GM23338 (cell line): ENCODE measurements at regions not wholly inside any gene's neighbourhood (a gene's known extent, or its start where the extent isn't known, plus 50 kb on each side); places are given as distances from the start of the nearest gene placed in this dataset.

Experiments
- CREB1 ChIP-seq: fragments of 250-450 bp; sonication (Bioruptor Pico); IDR thresholded peaks from 2 replicates; pipeline ENCODE4 v1.5.0; 2020; ENCODE audit warnings: low read depth, mild to moderate bottlenecking, moderate library complexity
- EZH2 ChIP-seq: fragments of 200-600 bp; sonication (generic); IDR thresholded peaks from one replicate; pipeline ENCODE4 v1.8.0; 2017; ENCODE audit warnings: antibody characterized with exemption, mild to moderate bottlenecking, low read depth; ENCODE audit not compliant: unreplicated experiment
- EZH2phosphoT487 ChIP-seq: fragments of 200-600 bp; sonication (generic); IDR thresholded peaks from one replicate; pipeline ENCODE4 v1.8.1; 2018; ENCODE audit warnings: antibody characterized with exemption; ENCODE audit not compliant: unreplicated experiment
- JUNB ChIP-seq: IDR thresholded peaks from one replicate; pipeline ENCODE4 v1.6.1; 2016; ENCODE audit warnings: antibody characterized with exemption; ENCODE audit not compliant: unreplicated experiment
- NANOG ChIP-seq: IDR thresholded peaks from 2 replicates; pipeline ENCODE4 v1.6.1; 2016; ENCODE audit warnings: antibody characterized with exemption, borderline replicate concordance
- POLR2AphosphoS5 ChIP-seq: IDR thresholded peaks from 2 replicates; pipeline ENCODE4 v1.6.1; 2016; ENCODE audit warnings: antibody characterized with exemption, low read depth
- STAT1 ChIP-seq: IDR thresholded peaks from one replicate; pipeline ENCODE4 v1.6.1; 2016; ENCODE audit warnings: antibody characterized with exemption; ENCODE audit not compliant: unreplicated experiment
- ZNF114 ChIP-seq: fragments of 250-450 bp; sonication (Bioruptor Pico); IDR thresholded peaks from 2 replicates; pipeline ENCODE4 v1.5.0; 2020; ENCODE audit warnings: mild to moderate bottlenecking, moderate library complexity
- ZNF331 ChIP-seq: fragments of 250-450 bp; sonication (Bioruptor Pico); IDR thresholded peaks from 2 replicates; pipeline ENCODE4 v1.5.0; 2020; ENCODE audit warnings: low read depth, mild to moderate bottlenecking, moderate library complexity
- TF ChIP-seq, protein P1 (sequence below), 2 experiments: fragments of 200-600 bp in 1 of 2; sonication (generic) in 1 of 2; conservative IDR thresholded peaks; 2 replicates each; pipeline versions ENCODE4 v1.5.1 to v1.6.1; 2016 to 2017; ENCODE audit warnings: antibody characterized with exemption in 2 of 2, low read depth in 2 of 2, mild to moderate bottlenecking in 2 of 2, moderate library complexity in 1 of 2
- TF ChIP-seq, protein P2 (sequence below): IDR thresholded peaks from one replicate; pipeline ENCODE4 v1.6.1; 2018; ENCODE audit warnings: antibody characterized with exemption; ENCODE audit not compliant: unreplicated experiment
- TF ChIP-seq, protein P3 (sequence below): IDR thresholded peaks from 2 replicates; pipeline ENCODE4 v1.6.1; 2016; ENCODE audit warnings: antibody characterized with exemption

DNA sequence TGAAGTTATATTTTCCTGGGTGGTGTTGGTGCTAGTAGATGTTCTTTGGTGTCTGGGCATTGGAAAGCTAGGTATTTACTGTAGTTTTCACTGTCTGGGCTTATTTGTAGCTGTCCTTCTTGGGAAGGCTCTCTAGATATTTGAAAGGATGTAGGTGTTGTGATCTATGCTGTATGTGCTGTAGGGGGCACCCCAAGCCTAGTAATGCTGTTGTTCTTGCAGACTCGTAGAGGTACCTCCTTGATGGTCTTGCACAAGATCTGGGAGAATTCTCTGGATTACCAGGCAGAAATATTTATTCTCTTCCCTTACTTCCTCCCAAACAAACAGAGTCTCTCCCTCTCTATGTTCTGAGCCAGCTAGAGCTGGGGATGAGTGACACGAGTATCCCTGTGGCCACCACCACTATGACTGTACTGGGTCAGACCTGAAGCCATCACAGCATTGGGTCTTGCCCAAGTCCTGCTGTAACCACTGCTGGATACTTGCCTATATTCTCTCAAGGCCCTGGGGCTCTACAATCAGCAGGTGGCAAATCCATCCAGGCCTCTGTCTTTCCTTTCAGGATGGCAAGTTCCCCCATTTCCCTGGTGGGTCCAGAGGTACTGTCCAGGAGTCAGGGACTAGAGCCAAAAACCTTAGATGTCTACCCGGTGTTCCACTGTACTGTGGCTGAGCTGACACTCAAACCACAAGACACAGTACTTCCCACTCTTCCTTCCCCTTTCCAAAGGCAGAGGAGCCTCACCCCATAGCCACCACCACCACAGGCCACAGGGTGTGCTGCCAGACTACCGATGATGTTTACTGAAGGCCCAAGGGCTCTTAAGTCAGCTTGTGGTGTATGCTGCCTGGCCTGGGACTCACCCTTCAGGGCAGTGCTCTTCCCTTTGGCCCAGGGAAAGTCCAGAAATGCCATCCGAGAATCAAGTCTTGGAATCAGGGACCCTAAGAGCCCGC lies 195.2 kb upstream of the DPPA4 start:
- TF ChIP-seq, protein P1, sequence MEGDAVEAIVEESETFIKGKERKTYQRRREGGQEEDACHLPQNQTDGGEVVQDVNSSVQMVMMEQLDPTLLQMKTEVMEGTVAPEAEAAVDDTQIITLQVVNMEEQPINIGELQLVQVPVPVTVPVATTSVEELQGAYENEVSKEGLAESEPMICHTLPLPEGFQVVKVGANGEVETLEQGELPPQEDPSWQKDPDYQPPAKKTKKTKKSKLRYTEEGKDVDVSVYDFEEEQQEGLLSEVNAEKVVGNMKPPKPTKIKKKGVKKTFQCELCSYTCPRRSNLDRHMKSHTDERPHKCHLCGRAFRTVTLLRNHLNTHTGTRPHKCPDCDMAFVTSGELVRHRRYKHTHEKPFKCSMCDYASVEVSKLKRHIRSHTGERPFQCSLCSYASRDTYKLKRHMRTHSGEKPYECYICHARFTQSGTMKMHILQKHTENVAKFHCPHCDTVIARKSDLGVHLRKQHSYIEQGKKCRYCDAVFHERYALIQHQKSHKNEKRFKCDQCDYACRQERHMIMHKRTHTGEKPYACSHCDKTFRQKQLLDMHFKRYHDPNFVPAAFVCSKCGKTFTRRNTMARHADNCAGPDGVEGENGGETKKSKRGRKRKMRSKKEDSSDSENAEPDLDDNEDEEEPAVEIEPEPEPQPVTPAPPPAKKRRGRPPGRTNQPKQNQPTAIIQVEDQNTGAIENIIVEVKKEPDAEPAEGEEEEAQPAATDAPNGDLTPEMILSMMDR (conservative IDR thresholded peaks at IDR 0.05; ENCODE audit: low read depth in 2 of 2) = peak; percentile 79 to 90
- no peak for TF ChIP-seq NANOG
- TF ChIP-seq EZH2phosphoT487 = no peak
- TF ChIP-seq POLR2AphosphoS5 = no peak
- TF ChIP-seq, protein P2, sequence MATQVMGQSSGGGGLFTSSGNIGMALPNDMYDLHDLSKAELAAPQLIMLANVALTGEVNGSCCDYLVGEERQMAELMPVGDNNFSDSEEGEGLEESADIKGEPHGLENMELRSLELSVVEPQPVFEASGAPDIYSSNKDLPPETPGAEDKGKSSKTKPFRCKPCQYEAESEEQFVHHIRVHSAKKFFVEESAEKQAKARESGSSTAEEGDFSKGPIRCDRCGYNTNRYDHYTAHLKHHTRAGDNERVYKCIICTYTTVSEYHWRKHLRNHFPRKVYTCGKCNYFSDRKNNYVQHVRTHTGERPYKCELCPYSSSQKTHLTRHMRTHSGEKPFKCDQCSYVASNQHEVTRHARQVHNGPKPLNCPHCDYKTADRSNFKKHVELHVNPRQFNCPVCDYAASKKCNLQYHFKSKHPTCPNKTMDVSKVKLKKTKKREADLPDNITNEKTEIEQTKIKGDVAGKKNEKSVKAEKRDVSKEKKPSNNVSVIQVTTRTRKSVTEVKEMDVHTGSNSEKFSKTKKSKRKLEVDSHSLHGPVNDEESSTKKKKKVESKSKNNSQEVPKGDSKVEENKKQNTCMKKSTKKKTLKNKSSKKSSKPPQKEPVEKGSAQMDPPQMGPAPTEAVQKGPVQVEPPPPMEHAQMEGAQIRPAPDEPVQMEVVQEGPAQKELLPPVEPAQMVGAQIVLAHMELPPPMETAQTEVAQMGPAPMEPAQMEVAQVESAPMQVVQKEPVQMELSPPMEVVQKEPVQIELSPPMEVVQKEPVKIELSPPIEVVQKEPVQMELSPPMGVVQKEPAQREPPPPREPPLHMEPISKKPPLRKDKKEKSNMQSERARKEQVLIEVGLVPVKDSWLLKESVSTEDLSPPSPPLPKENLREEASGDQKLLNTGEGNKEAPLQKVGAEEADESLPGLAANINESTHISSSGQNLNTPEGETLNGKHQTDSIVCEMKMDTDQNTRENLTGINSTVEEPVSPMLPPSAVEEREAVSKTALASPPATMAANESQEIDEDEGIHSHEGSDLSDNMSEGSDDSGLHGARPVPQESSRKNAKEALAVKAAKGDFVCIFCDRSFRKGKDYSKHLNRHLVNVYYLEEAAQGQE = no peak
- TF ChIP-seq EZH2 = no peak
- TF ChIP-seq, protein P3, sequence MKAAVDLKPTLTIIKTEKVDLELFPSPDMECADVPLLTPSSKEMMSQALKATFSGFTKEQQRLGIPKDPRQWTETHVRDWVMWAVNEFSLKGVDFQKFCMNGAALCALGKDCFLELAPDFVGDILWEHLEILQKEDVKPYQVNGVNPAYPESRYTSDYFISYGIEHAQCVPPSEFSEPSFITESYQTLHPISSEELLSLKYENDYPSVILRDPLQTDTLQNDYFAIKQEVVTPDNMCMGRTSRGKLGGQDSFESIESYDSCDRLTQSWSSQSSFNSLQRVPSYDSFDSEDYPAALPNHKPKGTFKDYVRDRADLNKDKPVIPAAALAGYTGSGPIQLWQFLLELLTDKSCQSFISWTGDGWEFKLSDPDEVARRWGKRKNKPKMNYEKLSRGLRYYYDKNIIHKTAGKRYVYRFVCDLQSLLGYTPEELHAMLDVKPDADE = no peak
- TF ChIP-seq CREB1 (CRISPR knock-in tag) = no peak
- TF ChIP-seq ZNF114 (CRISPR knock-in tag) = no peak
- no peak for TF ChIP-seq ZNF331
- no peak for TF ChIP-seq JUNB
- no peak for TF ChIP-seq STAT1
